Renal cortex interstitium (tissue), 11 donors: ENCODE measurements at regions not wholly inside any gene's neighbourhood (a gene's known extent, or its start where the extent isn't known, plus 50 kb on each side); places are given as distances from the start of the nearest gene placed in this dataset.

Experiments
- DNase-seq, 11 donors: peaks; one replicate each; pipeline ENCODE4 v3.0.0-alpha.2; 2013; ENCODE audit warnings: low read depth in 9 of 11, low spot score in 4 of 11; ENCODE audit errors: extremely low read depth in 1 of 11

GRCh38 chr6:169893624-169894023 lies 142.2 kb downstream of the ERMARD start:
- DNase-seq = no peak

- no peak for DNase-seq
Measured at GRCh38 chr6:169891846-169892245, 140.4 kb downstream of the ERMARD start.

GRCh38 chr6:169891421-169891820 lies 140.0 kb downstream of the ERMARD start:
- DNase-seq = no peak

GRCh38 chr6:169890901-169891300 lies 139.5 kb downstream of the ERMARD start:
- no peak for DNase-seq

- DNase-seq = no peak
Measured at GRCh38 chr6:169890049-169890448, 138.6 kb downstream of the ERMARD start.

GRCh38 chr6:169887529-169888140 lies 136.2 kb downstream of the ERMARD start:
- DNase-seq = no peak

GRCh38 chr6:169886631-169887227 lies 135.3 kb downstream of the ERMARD start:
- no peak for DNase-seq

- no peak for DNase-seq
Measured at GRCh38 chr6:169885831-169886230, 134.4 kb downstream of the ERMARD start.

- no peak for DNase-seq
Measured at GRCh38 chr6:169885131-169885530, 133.7 kb downstream of the ERMARD start.

GRCh38 chr6:169884158-169884557 lies 132.7 kb downstream of the ERMARD start:
- DNase-seq = no peak

- DNase-seq = no peak
Measured at GRCh38 chr6:169883316-169883715, 131.9 kb downstream of the ERMARD start.

GRCh38 chr6:169881976-169882375 lies 130.6 kb downstream of the ERMARD start:
- no peak for DNase-seq

- no peak for DNase-seq
Measured at GRCh38 chr6:169881398-169881797, 130.0 kb downstream of the ERMARD start.

GRCh38 chr6:169880516-169880915 lies 129.1 kb downstream of the ERMARD start:
- no peak for DNase-seq

- DNase-seq = no peak
Measured at GRCh38 chr6:169869301-169869700, 117.9 kb downstream of the ERMARD start.

GRCh38 chr6:169868458-169868857 lies 117.0 kb downstream of the ERMARD start:
- DNase-seq = no peak

GRCh38 chr6:169867751-169868191 lies 116.3 kb downstream of the ERMARD start:
- no peak for DNase-seq

- no peak for DNase-seq
Measured at GRCh38 chr6:169866668-169867521, 115.5 kb downstream of the ERMARD start.

GRCh38 chr6:169866140-169866534 lies 114.7 kb downstream of the ERMARD start:
- DNase-seq = no peak
